AML-193 (cell line): ENCODE measurements at regions not wholly inside any gene's neighbourhood (a gene's known extent, or its start where the extent isn't known, plus 50 kb on each side); places are given as distances from the start of the nearest gene placed in this dataset.

Experiments
- DNase-seq, 2 experiments: peaks; one replicate each; lab custom pipeline; 2025; lab: John Stamatoyannopoulos, UW

DNA sequence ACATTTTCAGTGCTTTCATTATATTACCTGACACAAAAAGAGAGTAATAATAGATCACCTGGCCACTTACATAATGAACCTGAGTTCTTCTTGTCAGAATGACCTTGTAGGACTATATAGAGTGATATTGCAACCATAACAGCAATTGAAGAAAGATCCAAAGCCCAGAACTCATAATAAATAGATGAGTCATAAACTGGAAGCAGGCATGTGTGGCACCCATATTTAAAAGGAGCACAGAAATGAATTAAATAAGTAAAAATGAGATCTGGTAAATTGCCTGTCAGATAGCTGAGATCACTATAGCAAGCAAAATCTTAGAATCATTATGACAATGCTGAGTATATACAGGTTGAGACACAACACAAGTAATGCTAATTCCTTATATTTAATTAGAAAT, 331.8 kb downstream of the AASDHPPT start:
- no peak for DNase-seq

DNA sequence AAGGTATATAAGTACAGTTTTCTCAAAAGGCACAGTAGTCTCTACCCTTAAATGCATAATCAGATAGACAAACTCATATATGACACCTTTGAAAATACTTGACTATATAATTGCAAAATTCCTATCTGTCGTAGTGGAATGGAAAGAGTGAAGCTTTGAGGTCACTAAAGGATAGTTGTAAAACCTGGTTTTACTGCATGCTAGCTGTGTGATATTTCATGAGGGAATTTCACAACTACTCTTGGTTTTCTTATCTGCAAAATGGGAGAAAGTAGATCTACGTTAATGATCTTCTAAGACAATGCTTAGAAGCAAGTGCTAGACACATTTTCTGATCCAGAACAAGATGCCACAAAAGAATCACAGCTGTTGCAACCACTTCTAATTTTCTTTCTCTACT, 332.2 kb downstream of the AASDHPPT start:
- DNase-seq = no peak

DNA sequence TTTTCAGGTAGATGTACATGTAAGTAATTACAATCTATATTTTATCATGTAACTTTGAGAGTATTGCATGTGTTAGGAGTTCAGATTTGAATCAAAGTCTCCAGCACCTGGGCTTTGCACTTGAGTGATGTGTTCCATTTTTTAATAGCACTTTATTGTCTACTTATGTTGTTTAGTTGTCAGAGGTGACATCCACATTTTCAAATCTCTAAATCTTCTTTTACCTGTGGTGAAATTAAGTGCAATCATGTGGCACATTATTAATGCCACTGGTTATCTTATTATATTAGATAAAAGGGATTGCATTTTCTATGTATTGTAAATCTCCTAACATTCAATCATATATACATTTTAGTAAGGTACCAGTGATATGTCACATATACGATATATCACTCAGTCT, 333.4 kb downstream of the AASDHPPT start:
- DNase-seq = no peak

DNA sequence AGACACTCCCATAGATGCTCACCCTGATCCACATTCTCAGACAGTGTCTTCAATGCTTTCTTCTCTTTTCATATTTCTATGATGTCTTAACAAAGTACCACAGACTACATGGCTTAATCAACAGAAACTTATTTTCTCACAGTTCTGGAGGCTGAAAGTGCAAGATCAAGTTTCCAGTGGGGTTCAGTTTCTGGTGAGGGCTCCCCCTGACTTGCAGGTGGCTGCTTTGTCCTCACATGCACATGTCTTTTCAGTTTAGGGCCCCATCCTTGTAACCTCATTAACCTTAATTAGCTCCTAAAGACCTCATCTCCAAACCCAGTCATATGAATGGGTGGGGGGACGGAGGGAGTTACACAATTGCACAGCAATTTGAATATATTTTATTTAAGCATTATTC, 335.8 kb downstream of the AASDHPPT start:
- no peak for DNase-seq

DNA sequence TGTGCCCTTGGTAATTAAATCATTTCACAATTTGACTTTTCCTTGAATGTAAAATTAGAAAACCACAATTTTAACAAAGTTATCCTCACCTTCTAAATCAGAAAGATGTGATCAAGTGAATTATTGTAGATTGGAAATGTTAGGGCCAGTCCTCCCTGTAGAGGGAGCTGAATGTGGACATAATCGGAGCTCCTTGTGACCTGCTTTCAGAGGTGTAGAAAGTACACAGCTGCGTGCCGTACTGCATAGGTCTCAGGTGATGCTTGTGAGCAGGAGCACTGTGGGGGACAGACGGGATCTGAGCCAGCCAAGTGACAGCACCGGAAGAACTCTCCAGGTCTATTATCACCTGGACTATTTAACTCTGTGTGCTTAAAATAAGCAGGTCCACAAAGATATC, 338.0 kb downstream of the AASDHPPT start:
- DNase-seq = no peak

DNA sequence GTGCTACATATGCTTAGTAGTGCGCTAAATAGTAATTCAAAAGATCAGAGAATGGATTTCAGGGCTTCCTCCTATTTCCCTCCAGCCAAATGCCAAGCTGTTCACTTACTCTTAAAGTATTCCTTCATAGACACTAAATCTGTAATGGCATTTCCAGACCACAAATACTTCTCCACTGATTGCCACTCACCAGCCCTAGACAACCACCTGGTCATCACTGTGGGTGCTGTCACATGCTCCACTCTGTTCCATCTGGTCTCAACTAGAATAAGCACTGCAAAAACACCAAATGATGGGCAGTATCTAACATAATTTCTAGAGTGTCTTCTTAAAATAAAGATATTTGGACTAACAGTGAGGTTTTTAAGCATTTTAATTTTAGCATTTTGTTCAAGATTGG, 341.3 kb downstream of the AASDHPPT start:
- DNase-seq = no peak

DNA sequence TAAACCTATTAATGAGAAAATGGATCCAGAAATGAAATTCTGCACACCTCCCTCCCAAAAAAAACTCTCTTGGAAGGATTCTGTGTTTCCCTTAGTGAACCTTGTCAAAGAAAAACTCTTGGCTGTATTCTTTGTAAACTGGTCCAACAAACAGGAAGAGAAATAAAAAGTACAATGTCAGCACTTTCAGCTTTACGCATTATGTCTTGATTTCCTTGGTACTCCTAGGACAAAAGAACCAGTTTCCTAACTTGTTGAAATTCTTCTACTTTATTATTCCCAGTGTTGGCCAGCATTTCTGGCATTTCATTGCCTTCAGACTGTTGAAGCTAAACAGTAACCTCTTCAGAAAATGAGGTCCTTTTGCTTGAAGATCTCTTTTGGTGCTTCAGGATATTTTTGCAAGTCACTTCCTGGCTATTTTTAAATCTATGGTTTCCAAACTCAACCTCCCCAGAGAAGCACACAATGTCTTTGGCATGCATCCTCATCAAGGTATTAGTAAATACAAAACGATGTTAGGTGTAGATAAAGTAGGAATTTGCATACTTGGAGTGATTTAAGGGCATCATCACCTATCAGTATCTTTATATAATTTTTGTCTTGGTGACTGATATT, 342.7 kb downstream of the AASDHPPT start:
- no peak for DNase-seq

DNA sequence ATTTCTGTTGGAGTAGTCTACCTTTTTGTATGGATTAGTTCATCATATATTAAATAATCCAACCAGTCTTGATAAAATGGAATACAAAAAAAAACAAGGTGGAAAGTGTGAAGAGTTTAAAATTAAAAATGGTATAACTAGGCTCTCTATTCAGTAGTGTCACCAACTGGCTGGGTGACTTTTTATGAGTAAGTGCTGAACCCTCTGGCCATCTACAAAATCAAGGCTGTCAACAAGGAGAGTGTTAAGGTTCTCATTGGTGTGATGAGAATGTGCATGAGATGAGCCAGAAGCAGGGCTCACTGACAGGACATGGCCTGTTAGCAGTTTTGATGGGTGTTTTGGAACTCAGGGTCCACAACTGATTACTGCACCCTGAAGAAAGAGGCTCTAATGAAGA, 343.2 kb downstream of the AASDHPPT start:
- no peak for DNase-seq

DNA sequence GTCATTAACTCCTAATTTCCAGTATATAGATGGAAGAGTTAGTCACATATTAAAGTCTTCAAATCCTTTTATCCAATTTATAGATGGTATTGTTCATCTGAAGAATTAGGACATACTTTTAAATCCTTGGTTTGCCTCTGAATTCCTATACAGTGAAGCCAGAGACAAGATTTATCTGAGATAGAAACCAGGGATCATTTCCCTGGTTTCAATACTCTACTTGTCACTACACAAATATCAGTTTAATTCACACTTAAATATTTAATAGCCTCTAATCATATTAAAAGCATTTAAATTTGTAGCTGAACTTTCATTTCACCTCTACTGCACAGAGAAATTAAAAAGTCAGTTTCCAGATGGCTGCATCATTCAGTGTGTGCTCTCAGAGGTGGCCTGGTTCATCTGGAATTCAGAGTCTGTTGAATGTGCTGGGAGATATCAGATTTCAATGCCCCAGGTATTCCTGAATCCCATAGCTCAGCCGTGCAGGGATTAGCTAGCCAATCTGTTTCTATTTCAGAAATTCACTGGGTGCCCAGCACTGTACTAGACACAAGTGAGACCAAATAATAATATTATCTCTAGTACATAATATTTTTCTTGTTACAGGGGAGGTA, 344.3 kb downstream of the AASDHPPT start:
- no peak for DNase-seq

DNA sequence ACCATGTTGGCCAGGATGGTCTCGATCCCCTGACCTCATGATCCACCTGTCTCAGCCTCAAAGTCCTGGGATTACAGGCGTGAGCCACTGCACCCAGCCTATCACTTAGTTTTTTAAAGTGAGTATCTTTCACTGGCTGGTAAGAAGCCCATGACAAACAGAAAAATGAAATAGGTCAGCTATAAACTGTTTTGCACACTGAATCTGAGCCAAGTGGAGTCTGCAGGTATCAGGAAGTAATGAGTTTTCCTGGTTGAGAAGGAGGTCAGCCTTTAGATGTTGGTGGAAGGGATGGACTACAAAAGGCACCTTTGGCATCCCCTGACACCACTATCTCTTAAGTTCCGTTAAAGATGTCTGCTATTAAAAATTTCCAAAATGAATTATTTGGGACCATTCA, 345.1 kb downstream of the AASDHPPT start:
- DNase-seq = no peak

DNA sequence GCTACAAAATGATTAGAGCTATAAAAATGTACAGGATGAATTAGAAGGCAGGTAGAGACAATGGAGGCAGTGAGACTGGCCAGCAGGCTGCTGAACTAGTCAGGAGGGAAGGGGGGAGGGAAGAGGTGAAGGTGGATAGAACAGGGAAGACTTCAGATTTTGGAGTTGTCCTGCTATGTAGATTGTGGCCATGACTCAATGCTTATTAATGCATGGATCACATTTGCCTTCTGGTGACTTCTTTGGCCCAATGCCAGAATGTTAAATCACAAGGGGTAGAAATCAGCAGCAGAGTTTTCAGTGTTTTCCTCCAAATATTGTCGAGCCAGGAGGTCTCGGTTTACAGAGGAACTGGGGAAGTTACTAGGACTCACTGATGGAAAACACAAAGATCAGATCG, 346.6 kb downstream of the AASDHPPT start:
- no peak for DNase-seq

DNA sequence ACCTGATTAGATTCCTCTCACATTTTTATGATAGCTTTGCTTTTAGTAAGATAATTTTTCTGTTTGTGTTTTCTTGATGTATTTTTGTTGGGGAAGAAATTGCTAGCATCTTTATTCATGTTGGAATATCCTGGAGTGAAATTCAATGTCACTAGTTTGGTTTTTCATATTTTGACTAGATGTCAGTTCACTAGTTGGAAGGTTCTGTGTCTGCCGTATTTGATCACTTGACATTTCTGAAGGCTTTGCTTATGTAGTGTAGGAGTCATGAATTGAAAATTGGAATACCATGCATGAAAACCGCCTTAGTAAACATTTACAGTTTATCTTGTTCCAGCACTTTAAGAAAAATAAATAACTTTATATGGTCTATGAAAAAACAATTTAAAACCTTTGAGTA, 348.4 kb downstream of the AASDHPPT start:
- DNase-seq = no peak

DNA sequence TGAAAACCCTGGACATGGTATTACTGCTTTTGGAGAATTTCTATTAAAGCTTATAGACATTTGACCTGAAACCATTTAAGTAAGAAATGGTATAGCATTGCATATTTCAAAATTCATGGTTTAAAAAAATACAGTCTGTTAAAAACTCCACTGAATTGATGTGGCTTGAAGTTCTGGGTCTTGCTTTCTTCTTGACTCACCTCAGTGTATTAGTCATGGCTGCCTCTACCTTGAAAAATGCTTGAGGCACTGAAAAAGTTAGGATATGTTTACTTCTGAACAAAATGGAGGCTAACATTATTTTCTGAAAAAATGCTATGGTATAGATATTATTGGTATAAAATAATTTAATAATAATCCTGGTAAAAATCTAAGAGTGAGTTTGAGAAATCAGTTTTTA, 349.2 kb downstream of the AASDHPPT start:
- no peak for DNase-seq

DNA sequence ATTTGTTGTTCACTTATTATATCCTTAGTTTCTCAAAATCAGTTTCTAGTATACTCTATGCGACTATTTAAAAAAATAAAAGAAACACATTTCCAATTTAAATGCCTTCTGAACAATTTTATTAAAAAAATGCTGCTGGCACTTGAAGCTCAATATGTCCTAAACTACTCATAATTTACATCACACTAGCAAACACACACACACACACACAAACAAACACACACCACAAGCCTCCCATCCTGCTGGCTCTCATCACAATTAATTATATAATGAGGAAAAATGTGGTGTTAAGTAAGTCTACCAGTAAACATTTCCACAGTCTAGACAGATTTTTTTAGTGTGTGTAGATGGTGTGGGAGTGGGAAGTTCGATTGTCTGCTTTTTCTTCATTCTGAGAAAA, 350.3 kb downstream of the AASDHPPT start:
- no peak for DNase-seq

DNA sequence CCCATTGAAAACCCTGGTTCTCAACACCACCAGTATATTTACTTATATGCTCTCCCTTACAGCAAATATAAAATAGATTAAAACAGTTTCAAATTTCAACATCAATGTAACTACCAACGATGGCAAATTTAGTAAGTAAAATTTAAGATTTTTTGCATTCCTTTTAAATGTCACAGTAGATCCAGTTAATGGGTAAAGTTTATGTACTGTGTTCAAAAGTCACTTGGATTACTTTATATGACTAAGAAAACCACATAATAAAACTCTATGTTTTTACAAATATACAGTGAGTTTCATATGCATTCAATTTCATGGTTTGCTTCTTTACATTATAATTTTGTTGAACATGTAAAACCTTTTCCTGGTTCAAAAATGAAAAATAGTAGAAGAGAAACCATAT, 364.6 kb downstream of the AASDHPPT start:
- no peak for DNase-seq

DNA sequence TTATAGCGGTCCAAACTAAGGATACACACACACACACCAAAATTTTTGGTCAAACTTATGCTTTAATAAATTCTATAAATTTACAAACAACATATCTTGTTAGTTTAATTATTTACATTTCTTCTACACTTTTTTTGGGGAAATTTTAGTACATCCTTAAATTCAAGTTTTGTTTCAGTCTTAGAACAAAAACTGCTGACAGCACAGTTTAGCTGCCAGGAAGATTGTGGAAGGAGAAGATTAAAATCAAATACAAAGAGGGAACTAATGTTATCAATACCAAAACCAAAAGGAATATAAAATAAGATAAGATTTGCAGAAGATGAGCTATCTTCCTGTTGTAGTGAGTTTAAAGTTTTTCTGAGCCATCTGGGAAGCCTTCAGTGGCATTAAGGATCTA, 368.8 kb downstream of the AASDHPPT start:
- no peak for DNase-seq

DNA sequence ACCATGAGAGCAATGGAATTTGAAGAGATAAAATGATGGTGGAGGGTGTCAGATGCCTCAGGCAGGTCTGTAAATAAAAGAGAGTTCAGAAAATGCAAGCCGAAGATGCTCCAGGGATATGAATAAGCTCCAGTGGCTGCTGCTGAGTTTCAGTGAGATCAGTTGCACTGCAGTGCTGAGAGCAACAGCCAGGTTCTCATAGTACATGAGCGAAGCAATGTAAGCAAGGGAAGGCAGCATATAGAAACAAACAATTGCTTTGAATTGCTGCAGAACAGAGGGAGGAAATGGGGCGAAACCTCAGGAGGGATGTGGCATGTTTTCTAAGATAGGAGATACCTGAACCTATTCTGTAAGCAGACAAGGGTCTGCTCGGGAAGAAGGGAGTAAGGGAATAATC, 369.5 kb downstream of the AASDHPPT start:
- DNase-seq = no peak

DNA sequence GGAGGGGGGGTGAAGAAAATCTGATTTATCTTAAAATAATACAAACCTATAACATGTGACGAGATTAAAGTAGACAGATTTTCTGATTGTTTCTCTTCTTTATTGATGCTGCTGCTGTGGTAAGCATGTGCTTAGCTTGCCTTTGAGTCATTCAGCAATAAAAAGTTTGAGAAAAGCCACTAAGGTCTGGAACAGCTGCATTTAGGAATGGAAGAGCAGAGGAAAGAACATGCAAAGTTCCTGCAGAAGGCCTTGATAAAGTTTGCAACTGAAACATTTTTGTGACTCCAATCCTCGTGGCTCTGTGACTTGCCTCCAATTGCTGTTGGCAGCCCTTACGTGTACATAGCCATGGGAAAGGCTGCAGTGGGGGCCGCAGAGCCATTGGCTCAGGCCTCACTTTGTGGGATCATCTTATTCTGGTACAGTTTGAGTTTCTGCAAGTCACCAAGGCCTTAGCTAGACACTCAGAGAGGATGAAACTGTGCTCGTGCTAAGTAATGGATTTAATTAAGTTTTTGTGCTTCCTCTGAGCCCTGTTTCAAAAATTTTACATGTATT, 370.2 kb downstream of the AASDHPPT start:
- DNase-seq = no peak

DNA sequence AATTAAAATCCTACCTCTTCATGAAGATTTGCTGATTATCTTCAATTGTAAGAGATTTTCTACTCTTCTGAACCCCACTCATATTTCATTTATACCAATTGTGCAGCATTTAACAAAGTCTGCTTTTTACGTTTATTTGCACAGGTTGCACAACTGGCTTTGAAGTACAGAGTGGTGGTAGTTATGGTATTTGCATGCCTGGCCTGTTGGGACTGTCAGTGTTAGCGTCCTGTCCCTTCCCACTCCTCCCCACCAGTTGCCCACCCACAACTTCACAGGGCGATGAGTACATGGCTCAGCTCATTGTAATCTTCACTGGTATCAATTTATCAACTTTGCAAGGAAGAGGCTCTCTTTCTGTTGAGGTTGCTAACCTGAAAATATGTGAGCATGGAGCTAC, 372.3 kb downstream of the AASDHPPT start:
- no peak for DNase-seq

DNA sequence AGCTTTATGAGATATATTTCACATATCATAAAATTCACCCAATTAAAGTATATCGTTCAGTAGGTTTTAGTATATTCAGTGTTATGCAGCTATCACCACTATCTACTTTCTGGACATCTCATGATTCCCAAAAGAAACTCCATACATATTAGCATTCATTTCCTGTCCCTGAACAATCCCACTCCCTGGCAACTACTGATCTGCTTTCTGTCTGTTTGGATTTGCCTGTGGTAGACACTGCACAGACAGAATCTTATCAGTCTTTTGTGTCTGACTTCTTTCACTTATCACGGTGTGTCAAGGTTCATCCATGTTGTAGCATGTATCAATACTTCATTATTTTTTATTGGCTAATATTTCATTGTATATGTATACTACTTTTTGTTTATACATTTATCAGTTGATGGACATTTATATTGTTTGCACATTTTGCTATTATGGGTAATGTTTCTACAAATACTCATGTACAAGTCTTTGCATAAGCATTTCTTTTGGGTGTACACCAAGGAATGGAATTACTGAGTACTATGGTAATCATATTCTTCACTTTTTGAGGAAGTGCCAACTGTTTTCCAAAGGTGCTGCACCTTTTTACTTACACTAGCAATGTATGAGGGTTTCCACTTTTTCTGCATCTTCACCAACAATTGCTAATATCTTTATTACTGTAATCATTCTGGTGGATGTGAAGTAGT, 373.9 kb downstream of the AASDHPPT start:
- DNase-seq = no peak

DNA sequence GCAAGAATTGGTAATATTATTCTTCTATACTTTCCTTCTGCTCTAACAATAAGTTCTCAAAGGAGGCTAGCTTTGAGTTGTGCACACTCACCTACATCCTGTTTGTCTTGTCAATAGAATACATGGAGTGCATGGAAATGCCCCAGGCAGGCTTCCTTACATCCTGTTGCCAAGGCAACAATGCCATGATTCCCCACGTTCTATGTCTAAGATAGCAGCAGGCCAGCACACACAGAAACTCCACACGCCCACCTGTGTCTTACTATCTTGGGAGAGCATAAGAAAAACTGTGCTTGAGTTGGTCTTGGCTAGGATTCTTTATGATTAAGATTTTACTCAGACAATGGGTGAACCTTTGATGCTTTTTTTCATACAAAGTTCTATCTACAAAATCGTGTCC, 379.2 kb downstream of the AASDHPPT start:
- no peak for DNase-seq

DNA sequence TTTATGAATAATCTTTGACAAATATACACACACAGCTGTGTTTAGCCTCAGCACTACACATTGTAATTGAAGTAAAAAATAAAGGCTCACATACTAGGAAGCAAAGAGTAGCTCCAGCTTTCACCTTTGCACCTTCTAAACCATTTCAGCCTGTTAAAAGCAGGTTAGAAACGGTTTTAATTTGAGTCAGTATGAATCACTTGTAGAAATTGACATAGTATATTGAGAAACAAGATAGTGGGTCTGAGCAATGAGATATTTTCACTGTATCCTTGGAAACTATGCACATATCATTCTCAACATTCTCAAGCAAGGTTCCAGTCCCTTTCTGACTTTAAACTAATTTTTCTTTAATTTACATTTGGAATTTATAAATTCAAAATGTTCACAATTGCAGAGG, 380.3 kb downstream of the AASDHPPT start:
- no peak for DNase-seq

DNA sequence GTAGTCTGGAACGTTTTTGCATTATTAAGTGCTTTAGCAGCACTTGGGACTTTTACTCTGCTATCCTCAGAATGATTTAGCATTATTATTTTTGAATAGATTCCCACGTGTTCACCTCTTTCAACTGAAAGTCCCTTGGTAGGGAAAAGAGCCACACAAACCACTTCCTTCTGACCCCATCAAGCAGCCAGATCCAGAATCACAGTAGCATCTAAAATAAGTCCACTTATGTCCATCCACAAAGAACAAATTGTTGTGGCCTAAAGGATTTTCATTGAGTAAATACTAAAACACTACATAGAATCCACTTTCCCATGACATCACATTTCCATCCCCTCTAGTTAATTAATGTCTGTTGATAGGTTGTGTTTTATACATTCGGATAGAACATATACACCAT, 381.7 kb downstream of the AASDHPPT start:
- DNase-seq = no peak
